HL-60 (cell line): ENCODE measurements at regions not wholly inside any gene's neighbourhood (a gene's known extent, or its start where the extent isn't known, plus 50 kb on each side); places are given as distances from the start of the nearest gene placed in this dataset.

Experiments
- DNase-seq, 2 experiments: peaks; one replicate each; pipeline ENCODE4 v3.0.0-alpha.2; 2010 to 2020; ENCODE audit warnings: low read depth in 1 of 2, low spot score in 1 of 2
- H3K27ac ChIP-seq: fragments of 250-450 bp; sonication (Bioruptor Pico); replicated peaks from 2 replicates; pipeline ENCODE4 v1.5.1; 2020; ENCODE audit warnings: mild to moderate bottlenecking, moderate library complexity
- H3K27me3 ChIP-seq: fragments of 250-450 bp; sonication (Bioruptor Pico); 2 replicates; pipeline ENCODE4 v1.5.1; 2021; ENCODE audit warnings: mild to moderate bottlenecking, moderate library complexity; ENCODE audit not compliant: insufficient read depth, poor library complexity, severe bottlenecking
- H3K4me3 ChIP-seq: replicated peaks from 2 replicates; pipeline ENCODE4 v1.5.1; 2011; ENCODE audit warnings: mild to moderate bottlenecking, control low read depth, low read length; ENCODE audit not compliant: insufficient read depth
- GABPA ChIP-seq: IDR thresholded peaks from 2 replicates; pipeline ENCODE4 v1.6.1; 2012; ENCODE audit warnings: low read depth
- POLR2AphosphoS5 ChIP-seq: IDR thresholded peaks from 2 replicates; pipeline ENCODE4 v1.6.1; 2012; ENCODE audit warnings: low read depth
- SPI1 ChIP-seq: IDR thresholded peaks from 2 replicates; pipeline ENCODE4 v1.6.1; 2012; ENCODE audit warnings: low read depth, mild to moderate bottlenecking, borderline replicate concordance
- TF ChIP-seq, protein P1 (sequence below): IDR thresholded peaks from 2 replicates; pipeline ENCODE4 v1.6.1; 2012; ENCODE audit warnings: low read depth; ENCODE audit not compliant: insufficient replicate concordance
- TF ChIP-seq, protein P2 (sequence below): IDR thresholded peaks from one replicate; pipeline ENCODE4 v1.5.1; 2011; ENCODE audit warnings: low read length, control low read depth, inconsistent platforms; ENCODE audit not compliant: insufficient read depth

DNA sequence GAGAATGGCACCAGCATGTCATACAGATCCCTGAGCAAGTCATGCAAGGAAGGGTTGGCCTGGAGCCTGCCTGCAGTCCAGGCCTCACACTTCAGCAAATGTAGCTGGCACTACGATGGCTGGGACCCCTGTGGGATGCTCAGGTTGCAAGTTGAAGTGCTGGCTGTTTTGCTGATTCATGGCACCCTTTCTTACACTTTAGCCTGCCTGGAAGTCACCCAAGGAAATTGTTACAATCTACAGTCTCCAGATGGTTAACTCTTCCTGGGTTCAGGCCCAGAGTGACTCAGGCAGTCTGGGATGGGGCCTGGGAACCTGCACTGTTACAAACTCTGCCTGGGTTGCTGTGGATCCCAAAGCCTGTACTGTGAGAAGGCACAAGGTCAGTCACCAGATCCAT is 91.0 kb upstream of the SLC6A11 start:
- TF ChIP-seq GABPA (no peak), SPI1 (no peak), POLR2AphosphoS5 (no peak)
- TF ChIP-seq, protein P1, sequence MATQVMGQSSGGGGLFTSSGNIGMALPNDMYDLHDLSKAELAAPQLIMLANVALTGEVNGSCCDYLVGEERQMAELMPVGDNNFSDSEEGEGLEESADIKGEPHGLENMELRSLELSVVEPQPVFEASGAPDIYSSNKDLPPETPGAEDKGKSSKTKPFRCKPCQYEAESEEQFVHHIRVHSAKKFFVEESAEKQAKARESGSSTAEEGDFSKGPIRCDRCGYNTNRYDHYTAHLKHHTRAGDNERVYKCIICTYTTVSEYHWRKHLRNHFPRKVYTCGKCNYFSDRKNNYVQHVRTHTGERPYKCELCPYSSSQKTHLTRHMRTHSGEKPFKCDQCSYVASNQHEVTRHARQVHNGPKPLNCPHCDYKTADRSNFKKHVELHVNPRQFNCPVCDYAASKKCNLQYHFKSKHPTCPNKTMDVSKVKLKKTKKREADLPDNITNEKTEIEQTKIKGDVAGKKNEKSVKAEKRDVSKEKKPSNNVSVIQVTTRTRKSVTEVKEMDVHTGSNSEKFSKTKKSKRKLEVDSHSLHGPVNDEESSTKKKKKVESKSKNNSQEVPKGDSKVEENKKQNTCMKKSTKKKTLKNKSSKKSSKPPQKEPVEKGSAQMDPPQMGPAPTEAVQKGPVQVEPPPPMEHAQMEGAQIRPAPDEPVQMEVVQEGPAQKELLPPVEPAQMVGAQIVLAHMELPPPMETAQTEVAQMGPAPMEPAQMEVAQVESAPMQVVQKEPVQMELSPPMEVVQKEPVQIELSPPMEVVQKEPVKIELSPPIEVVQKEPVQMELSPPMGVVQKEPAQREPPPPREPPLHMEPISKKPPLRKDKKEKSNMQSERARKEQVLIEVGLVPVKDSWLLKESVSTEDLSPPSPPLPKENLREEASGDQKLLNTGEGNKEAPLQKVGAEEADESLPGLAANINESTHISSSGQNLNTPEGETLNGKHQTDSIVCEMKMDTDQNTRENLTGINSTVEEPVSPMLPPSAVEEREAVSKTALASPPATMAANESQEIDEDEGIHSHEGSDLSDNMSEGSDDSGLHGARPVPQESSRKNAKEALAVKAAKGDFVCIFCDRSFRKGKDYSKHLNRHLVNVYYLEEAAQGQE: no peak
- TF ChIP-seq, protein P2, sequence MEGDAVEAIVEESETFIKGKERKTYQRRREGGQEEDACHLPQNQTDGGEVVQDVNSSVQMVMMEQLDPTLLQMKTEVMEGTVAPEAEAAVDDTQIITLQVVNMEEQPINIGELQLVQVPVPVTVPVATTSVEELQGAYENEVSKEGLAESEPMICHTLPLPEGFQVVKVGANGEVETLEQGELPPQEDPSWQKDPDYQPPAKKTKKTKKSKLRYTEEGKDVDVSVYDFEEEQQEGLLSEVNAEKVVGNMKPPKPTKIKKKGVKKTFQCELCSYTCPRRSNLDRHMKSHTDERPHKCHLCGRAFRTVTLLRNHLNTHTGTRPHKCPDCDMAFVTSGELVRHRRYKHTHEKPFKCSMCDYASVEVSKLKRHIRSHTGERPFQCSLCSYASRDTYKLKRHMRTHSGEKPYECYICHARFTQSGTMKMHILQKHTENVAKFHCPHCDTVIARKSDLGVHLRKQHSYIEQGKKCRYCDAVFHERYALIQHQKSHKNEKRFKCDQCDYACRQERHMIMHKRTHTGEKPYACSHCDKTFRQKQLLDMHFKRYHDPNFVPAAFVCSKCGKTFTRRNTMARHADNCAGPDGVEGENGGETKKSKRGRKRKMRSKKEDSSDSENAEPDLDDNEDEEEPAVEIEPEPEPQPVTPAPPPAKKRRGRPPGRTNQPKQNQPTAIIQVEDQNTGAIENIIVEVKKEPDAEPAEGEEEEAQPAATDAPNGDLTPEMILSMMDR: no peak
- Histone ChIP-seq H3K27ac (no peak overlapping the region), H3K4me3 (no peak overlapping the region), H3K27me3 (peaks cover 4% of the 10 kb centered on the region)
- no peak for DNase-seq

- Histone ChIP-seq H3K27ac (no peak overlapping the region), H3K27me3 (peaks cover 2% of the 10 kb centered on the region), H3K4me3 (no peak overlapping the region)
- no peak for TF ChIP-seq GABPA
- no peak for TF ChIP-seq POLR2AphosphoS5
- no peak for TF ChIP-seq SPI1
- no peak for DNase-seq
Observed at GRCh38 chr3:10725846-10726245, 90.2 kb upstream of the SLC6A11 start.

- DNase-seq: no peak
- H3K27me3 ChIP-seq: no peaks in the 10 kb centered on the region
- TF ChIP-seq, protein P1: no peak
- TF ChIP-seq GABPA (no peak), SPI1 (no peak), POLR2AphosphoS5 (no peak)
- TF ChIP-seq, protein P2: no peak
- H3K27ac ChIP-seq: no peak overlapping the region
- H3K4me3 ChIP-seq: no peak overlapping the region
Observed at GRCh38 chr3:10726787-10727186, 89.2 kb upstream of the SLC6A11 start.

- TF ChIP-seq, protein P1: no peak
- TF ChIP-seq POLR2AphosphoS5 (no peak), GABPA (no peak), SPI1 (no peak)
- TF ChIP-seq, protein P2: no peak
- DNase-seq: no peak
- Histone ChIP-seq H3K4me3 (no peak overlapping the region), H3K27ac (no peak overlapping the region), H3K27me3 (no peaks in the 10 kb centered on the region)
Observed at GRCh38 chr3:10729439-10729838, 86.6 kb upstream of the SLC6A11 start.
